ENCODE measurements at regions not wholly inside any gene's neighbourhood (a gene's known extent, or its start where the extent isn't known, plus 50 kb on each side); places are given as distances from the start of the nearest gene placed in this dataset.

DNA sequence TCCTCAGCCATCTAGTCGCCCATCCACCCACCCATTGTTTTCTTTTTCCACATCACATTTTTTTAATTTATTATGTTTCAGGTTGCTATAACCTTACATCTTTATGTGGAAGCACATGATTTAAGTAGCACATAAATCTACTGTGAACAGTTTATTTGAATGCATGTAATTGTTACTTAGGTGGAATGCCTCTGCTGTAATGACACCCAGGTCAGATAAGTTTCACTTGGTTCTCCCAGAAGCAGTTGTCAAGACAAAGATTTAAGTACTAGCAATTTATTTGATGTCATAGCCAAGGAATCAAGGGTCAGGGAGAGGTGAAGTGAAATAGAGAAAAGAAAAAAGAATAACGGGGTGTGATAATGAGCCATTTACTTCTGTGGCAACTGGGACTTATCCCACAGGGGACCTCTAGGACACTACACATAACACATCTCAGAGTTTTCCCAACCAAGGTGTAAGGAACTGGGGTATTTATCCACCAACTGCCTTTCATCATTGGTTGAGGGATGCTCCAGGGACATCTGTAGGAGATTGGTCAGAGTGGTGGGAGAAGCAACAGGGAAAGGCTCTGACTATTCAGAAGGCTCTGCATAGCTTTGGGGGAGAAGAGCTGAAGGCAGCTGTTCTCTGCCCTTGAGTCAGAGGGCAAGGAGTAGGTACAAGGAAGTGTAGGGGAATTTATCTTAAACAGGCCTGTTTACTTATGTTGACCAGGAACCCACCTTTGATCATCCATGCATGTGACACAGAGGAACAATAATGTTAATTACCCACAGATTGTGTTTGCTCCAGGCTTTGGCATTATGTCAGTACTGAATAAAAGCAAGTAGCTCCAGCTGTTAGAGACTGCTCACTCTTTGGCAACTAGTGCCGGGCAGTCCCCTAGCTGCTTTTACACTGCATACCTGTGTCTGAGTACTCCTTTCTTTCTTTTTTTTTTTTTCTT, 94.8 kb downstream of the CD200R1L start:
- TF ChIP-seq, protein P1, sequence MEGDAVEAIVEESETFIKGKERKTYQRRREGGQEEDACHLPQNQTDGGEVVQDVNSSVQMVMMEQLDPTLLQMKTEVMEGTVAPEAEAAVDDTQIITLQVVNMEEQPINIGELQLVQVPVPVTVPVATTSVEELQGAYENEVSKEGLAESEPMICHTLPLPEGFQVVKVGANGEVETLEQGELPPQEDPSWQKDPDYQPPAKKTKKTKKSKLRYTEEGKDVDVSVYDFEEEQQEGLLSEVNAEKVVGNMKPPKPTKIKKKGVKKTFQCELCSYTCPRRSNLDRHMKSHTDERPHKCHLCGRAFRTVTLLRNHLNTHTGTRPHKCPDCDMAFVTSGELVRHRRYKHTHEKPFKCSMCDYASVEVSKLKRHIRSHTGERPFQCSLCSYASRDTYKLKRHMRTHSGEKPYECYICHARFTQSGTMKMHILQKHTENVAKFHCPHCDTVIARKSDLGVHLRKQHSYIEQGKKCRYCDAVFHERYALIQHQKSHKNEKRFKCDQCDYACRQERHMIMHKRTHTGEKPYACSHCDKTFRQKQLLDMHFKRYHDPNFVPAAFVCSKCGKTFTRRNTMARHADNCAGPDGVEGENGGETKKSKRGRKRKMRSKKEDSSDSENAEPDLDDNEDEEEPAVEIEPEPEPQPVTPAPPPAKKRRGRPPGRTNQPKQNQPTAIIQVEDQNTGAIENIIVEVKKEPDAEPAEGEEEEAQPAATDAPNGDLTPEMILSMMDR (IDR thresholded peaks at IDR 0.05), result no peak
- TF ChIP-seq POLR2A (IDR thresholded peaks at IDR 0.05; ENCODE audit: low read depth), result no peak
